Neural cell (in vitro differentiated cells): ENCODE measurements at regions not wholly inside any gene's neighbourhood (a gene's known extent, or its start where the extent isn't known, plus 50 kb on each side); places are given as distances from the start of the nearest gene placed in this dataset.

ENCODE experiments used
- H2AFZ ChIP-seq: fragments of 200-600, 300-800 bp; sonication (generic), shearing (Covaris generic); 2 replicates; pipeline ENCODE4 v1.6.0; 2014; ENCODE audit warnings: low read depth, mild to moderate bottlenecking, antibody characterized with exemption, low read length, moderate library complexity
- H3F3A ChIP-seq: fragments of 200-600 bp; shearing (Covaris generic); 2 replicates; pipeline ENCODE4 v1.6.1; 2016; ENCODE audit warnings: mild to moderate bottlenecking, moderate library complexity, mixed read lengths, antibody characterized with exemption, low read length; ENCODE audit not compliant: insufficient read depth, poor library complexity, severe bottlenecking
- H3K27ac ChIP-seq: fragments of 200-600, 300-800 bp; sonication (generic), shearing (Covaris generic); 2 replicates; pipeline ENCODE4 v1.5.1; 2014; ENCODE audit warnings: mild to moderate bottlenecking, low read length, moderate library complexity
- H3K27me3 ChIP-seq: fragments of 300-800, 200-600 bp; sonication (generic), shearing (Covaris generic); 2 replicates; pipeline ENCODE4 v1.6.0; 2014; ENCODE audit warnings: mild to moderate bottlenecking, low read depth, low read length, moderate library complexity; ENCODE audit not compliant: insufficient read depth
- H3K36me3 ChIP-seq: fragments of 300-800, 200-600 bp; sonication (generic), shearing (Covaris generic); 2 replicates; pipeline ENCODE4 v1.5.1; 2014; ENCODE audit warnings: mild to moderate bottlenecking, antibody characterized with exemption, low read length, moderate library complexity; ENCODE audit not compliant: insufficient read depth
- H3K4me2 ChIP-seq: fragments of 300-800, 200-600 bp; sonication (generic), shearing (Covaris generic); 2 replicates; pipeline ENCODE4 v1.6.0; 2014; ENCODE audit warnings: mild to moderate bottlenecking, low read length
- H3K4me3 ChIP-seq: fragments of 300-800, 200-600 bp; sonication (generic), shearing (Covaris generic); 2 replicates; pipeline ENCODE4 v1.5.1; 2014; ENCODE audit warnings: mild to moderate bottlenecking, low read length, moderate library complexity
- H3K79me2 ChIP-seq: fragments of 200-600 bp; shearing (Covaris generic); replicated peaks from 2 replicates; pipeline ENCODE4 v1.6.0; 2014; ENCODE audit warnings: mild to moderate bottlenecking, low read length, moderate library complexity; ENCODE audit not compliant: insufficient read depth
- H3K9ac ChIP-seq: fragments of 300-800, 200-600 bp; sonication (generic), shearing (Covaris generic); 2 replicates; pipeline ENCODE4 v1.6.1; 2016; ENCODE audit warnings: mild to moderate bottlenecking, low read length, mixed read lengths
- H3K9me2 ChIP-seq: fragments of 200-600 bp; shearing (Covaris generic); 2 replicates; pipeline ENCODE4 v1.6.1; 2016; ENCODE audit warnings: mild to moderate bottlenecking, low read length, mixed read lengths; ENCODE audit not compliant: insufficient read depth
- H3K9me3 ChIP-seq: fragments of 200-600, 300-800 bp; sonication (generic), shearing (Covaris generic); 2 replicates; pipeline ENCODE4 v1.6.1; 2016; ENCODE audit warnings: mild to moderate bottlenecking, mixed run types, low read length, moderate library complexity, mixed read lengths
- H4K20me1 ChIP-seq: fragments of 200-600 bp; shearing (Covaris generic); 2 replicates; pipeline ENCODE4 v1.6.1; 2016; ENCODE audit warnings: mild to moderate bottlenecking, mixed run types; ENCODE audit not compliant: insufficient read depth
- EP300 ChIP-seq: fragments of 450-650 bp; conservative IDR thresholded peaks from 2 replicates; pipeline ENCODE4 v1.6.1; 2014; ENCODE audit warnings: antibody characterized with exemption, mild to moderate bottlenecking, moderate library complexity; ENCODE audit not compliant: poor library complexity, severe bottlenecking
- EZH2 ChIP-seq: fragments of 200-600, 300-800 bp; shearing (Covaris generic), sonication (generic); IDR thresholded peaks from 2 replicates; pipeline ENCODE4 v1.6.1; 2014; ENCODE audit warnings: antibody characterized with exemption, low read length, borderline replicate concordance, mild to moderate bottlenecking; ENCODE audit not compliant: insufficient read depth, poor library complexity, severe bottlenecking
- MXI1 ChIP-seq: fragments of 450-650 bp; conservative IDR thresholded peaks from 2 replicates; pipeline ENCODE4 v1.6.1; 2014; ENCODE audit warnings: antibody characterized with exemption, mild to moderate bottlenecking; ENCODE audit not compliant: poor library complexity, severe bottlenecking
- POLR2AphosphoS5 ChIP-seq: IDR thresholded peaks from 2 replicates; pipeline ENCODE4 v1.6.1; 2012
- RAD21 ChIP-seq: fragments of 450-650 bp; conservative IDR thresholded peaks from 2 replicates; pipeline ENCODE4 v1.6.1; 2014; ENCODE audit warnings: antibody characterized with exemption, mild to moderate bottlenecking, moderate library complexity
- SMC3 ChIP-seq: fragments of 450-650 bp; conservative IDR thresholded peaks from 2 replicates; pipeline ENCODE4 v1.6.1; 2014; ENCODE audit warnings: antibody characterized with exemption, mild to moderate bottlenecking, moderate library complexity; ENCODE audit not compliant: poor library complexity
- TAF1 ChIP-seq: IDR thresholded peaks from 2 replicates; pipeline ENCODE4 v1.6.1; 2012; ENCODE audit warnings: low read depth
- TF ChIP-seq, protein P1 (sequence below): fragments of 450-650 bp; IDR thresholded peaks from 2 replicates; pipeline ENCODE4 v1.5.1; 2014; ENCODE audit warnings: antibody characterized with exemption, mild to moderate bottlenecking, moderate library complexity; ENCODE audit not compliant: poor library complexity, severe bottlenecking
- TF ChIP-seq, protein P2 (sequence below): IDR thresholded peaks from 2 replicates; pipeline ENCODE4 v1.6.1; 2012; ENCODE audit warnings: borderline replicate concordance

GRCh38 chr15:46151786-46152185, 517.0 kb downstream of the SQOR start:
- Histone ChIP-seq H3K9me2 (no peaks in the 10 kb centered on the region), H2AFZ (no peak overlapping the region), H3K4me2 (no peak overlapping the region), H3K27ac (no peak overlapping the region), H3K9ac (no peak overlapping the region), H3K9me3 (no peaks in the 10 kb centered on the region), H3K79me2 (no peaks in the 10 kb centered on the region), H3K27me3 (no peaks in the 10 kb centered on the region), H3F3A (no peaks in the 10 kb centered on the region), H3K4me3 (no peak overlapping the region), H3K36me3 (no peaks in the 10 kb centered on the region), H4K20me1 (no peaks in the 10 kb centered on the region)
- TF ChIP-seq, protein P1, sequence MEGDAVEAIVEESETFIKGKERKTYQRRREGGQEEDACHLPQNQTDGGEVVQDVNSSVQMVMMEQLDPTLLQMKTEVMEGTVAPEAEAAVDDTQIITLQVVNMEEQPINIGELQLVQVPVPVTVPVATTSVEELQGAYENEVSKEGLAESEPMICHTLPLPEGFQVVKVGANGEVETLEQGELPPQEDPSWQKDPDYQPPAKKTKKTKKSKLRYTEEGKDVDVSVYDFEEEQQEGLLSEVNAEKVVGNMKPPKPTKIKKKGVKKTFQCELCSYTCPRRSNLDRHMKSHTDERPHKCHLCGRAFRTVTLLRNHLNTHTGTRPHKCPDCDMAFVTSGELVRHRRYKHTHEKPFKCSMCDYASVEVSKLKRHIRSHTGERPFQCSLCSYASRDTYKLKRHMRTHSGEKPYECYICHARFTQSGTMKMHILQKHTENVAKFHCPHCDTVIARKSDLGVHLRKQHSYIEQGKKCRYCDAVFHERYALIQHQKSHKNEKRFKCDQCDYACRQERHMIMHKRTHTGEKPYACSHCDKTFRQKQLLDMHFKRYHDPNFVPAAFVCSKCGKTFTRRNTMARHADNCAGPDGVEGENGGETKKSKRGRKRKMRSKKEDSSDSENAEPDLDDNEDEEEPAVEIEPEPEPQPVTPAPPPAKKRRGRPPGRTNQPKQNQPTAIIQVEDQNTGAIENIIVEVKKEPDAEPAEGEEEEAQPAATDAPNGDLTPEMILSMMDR = no peak
- TF ChIP-seq POLR2AphosphoS5 (no peak), EZH2 (no peak), RAD21 (no peak), EP300 (no peak), MXI1 (no peak)
- TF ChIP-seq, protein P2, sequence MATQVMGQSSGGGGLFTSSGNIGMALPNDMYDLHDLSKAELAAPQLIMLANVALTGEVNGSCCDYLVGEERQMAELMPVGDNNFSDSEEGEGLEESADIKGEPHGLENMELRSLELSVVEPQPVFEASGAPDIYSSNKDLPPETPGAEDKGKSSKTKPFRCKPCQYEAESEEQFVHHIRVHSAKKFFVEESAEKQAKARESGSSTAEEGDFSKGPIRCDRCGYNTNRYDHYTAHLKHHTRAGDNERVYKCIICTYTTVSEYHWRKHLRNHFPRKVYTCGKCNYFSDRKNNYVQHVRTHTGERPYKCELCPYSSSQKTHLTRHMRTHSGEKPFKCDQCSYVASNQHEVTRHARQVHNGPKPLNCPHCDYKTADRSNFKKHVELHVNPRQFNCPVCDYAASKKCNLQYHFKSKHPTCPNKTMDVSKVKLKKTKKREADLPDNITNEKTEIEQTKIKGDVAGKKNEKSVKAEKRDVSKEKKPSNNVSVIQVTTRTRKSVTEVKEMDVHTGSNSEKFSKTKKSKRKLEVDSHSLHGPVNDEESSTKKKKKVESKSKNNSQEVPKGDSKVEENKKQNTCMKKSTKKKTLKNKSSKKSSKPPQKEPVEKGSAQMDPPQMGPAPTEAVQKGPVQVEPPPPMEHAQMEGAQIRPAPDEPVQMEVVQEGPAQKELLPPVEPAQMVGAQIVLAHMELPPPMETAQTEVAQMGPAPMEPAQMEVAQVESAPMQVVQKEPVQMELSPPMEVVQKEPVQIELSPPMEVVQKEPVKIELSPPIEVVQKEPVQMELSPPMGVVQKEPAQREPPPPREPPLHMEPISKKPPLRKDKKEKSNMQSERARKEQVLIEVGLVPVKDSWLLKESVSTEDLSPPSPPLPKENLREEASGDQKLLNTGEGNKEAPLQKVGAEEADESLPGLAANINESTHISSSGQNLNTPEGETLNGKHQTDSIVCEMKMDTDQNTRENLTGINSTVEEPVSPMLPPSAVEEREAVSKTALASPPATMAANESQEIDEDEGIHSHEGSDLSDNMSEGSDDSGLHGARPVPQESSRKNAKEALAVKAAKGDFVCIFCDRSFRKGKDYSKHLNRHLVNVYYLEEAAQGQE = no peak

DNA sequence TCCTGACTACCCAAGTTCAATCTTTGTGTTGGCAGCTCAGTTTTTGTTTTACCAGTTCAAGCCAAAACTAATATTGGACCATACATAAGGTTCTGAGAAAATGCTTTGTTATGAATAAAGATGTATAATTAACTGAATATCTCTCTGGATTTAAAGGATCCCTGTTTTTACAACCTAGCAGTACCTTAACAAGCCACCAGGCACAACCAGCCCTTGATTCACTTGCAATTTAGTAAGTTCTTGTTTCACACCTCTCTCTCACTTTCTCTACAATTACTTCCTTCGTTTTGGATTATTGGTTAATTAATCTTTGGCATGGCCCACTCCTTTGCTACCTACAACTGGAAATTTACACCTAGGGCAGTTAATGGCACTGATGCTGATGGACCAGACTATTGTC, 531.9 kb downstream of the SQOR start:
- no peaks in the 10 kb centered on the region for H3K79me2 ChIP-seq
- H3K36me3 ChIP-seq = no peaks in the 10 kb centered on the region
- no peaks in the 10 kb centered on the region for H3K27me3 ChIP-seq
- H2AFZ ChIP-seq = no peak overlapping the region
- H3K27ac ChIP-seq = no peak overlapping the region
- no peak overlapping the region for H3K4me3 ChIP-seq
- H3K9me3 ChIP-seq = peaks cover 5% of the 10 kb centered on the region
- no peaks in the 10 kb centered on the region for H4K20me1 ChIP-seq
- H3K9ac ChIP-seq = no peak overlapping the region
- H3F3A ChIP-seq = no peaks in the 10 kb centered on the region
- no peak overlapping the region for H3K4me2 ChIP-seq
- H3K9me2 ChIP-seq = no peaks in the 10 kb centered on the region
- TF ChIP-seq, protein P2 = no peak
- TF ChIP-seq MXI1 = no peak
- no peak for TF ChIP-seq RAD21
- TF ChIP-seq SMC3 = no peak
- TF ChIP-seq EZH2 = no peak
- TF ChIP-seq, protein P1 = no peak
- no peak for TF ChIP-seq POLR2AphosphoS5
- no peak for TF ChIP-seq TAF1
- no peak for TF ChIP-seq EP300
